SK-N-MC (cell line): ENCODE measurements at regions not wholly inside any gene's neighbourhood (a gene's known extent, or its start where the extent isn't known, plus 50 kb on each side); places are given as distances from the start of the nearest gene placed in this dataset.

ENCODE experiments used
- EZH2 ChIP-seq: fragments of 200-600 bp; sonication (generic); IDR thresholded peaks from one replicate; pipeline ENCODE4 v1.6.1; 2017; ENCODE audit warnings: antibody characterized with exemption
- FOXP2 ChIP-seq: optimal IDR thresholded peaks from 2 replicates; pipeline ENCODE3; 2011; ENCODE audit warnings: mild to moderate bottlenecking, moderate library complexity; ENCODE audit not compliant: insufficient read depth; ENCODE audit errors: extremely low read length, control extremely low read depth

- no peak for TF ChIP-seq EZH2
- no peak for TF ChIP-seq FOXP2
Observed at GRCh38 chr6:147977851-147978465, 364.7 kb upstream of the SASH1 start.
